PC-9 (cell line): ENCODE measurements at regions not wholly inside any gene's neighbourhood (a gene's known extent, or its start where the extent isn't known, plus 50 kb on each side); places are given as distances from the start of the nearest gene placed in this dataset.

Source experiments
- BruUV-seq: library from RNA; stranded (reverse); fragments of 400-500 nt; replicated peaks from 2 replicates; lab custom pipeline; 2021; lab: Mats Ljungman, UMichigan
- CTCF ChIA-PET: fragments of 300-600 bp; sonication (Branson Sonifier 250); formaldehyde crosslinking; loops from one replicate; lab custom pipeline; 2022; ENCODE audit warnings: antibody characterized with exemption; lab: Charles Lee
- POLR2A ChIA-PET: fragments of 300-600 bp; sonication (Branson Sonifier 250); formaldehyde crosslinking; loops from one replicate; lab custom pipeline; 2022; ENCODE audit warnings: antibody characterized with exemption; ENCODE audit not compliant: unreplicated experiment; lab: Charles Lee
- DNase-seq, 2 experiments: peaks; one replicate each; pipeline versions ENCODE4 v3.0.0 to v3.0.0-alpha.2; 2015 to 2022; ENCODE audit warnings: mixed read lengths in 1 of 2
- H2AFZ ChIP-seq: fragments of 200-600 bp; sonication (generic); 2 replicates; pipeline ENCODE4 v1.8.1; 2017; ENCODE audit warnings: antibody characterized with exemption
- H3F3A ChIP-seq: fragments of 200-600 bp; sonication (generic); 2 replicates; pipeline ENCODE4 v1.8.1; 2017; ENCODE audit warnings: antibody characterized with exemption, mild to moderate bottlenecking, low read depth; ENCODE audit not compliant: insufficient read depth
- H3K27ac ChIP-seq: fragments of 200-600 bp; sonication (generic); 2 replicates; pipeline ENCODE4 v1.6.1; 2016; ENCODE audit warnings: mixed run types
- H3K27me3 ChIP-seq: fragments of 200-600 bp; sonication (generic); 2 replicates; pipeline ENCODE4 v1.6.1; 2016; ENCODE audit warnings: low read depth, mixed run types; ENCODE audit not compliant: insufficient read depth
- H3K36me3 ChIP-seq: fragments of 200-600 bp; sonication (generic); 2 replicates; pipeline ENCODE4 v1.6.1; 2016; ENCODE audit warnings: low read depth, mixed run types
- H3K4me1 ChIP-seq: fragments of 200-600 bp; sonication (generic); replicated peaks from 2 replicates; pipeline ENCODE4 v1.6.1; 2016; ENCODE audit warnings: mixed run types; ENCODE audit not compliant: insufficient read depth
- H3K4me2 ChIP-seq: fragments of 200-600 bp; sonication (generic); 2 replicates; pipeline ENCODE4 v1.6.1; 2017; ENCODE audit warnings: mixed run types
- H3K4me3 ChIP-seq: fragments of 200-600 bp; sonication (generic); 2 replicates; pipeline ENCODE4 v1.6.1; 2016; ENCODE audit warnings: mixed run types
- H3K79me2 ChIP-seq: fragments of 200-600 bp; sonication (generic); 2 replicates; pipeline ENCODE4 v1.6.1; 2017; ENCODE audit warnings: low read depth, mixed run types
- H3K9me2 ChIP-seq: fragments of 200-600 bp; sonication (generic); 2 replicates; pipeline ENCODE4 v1.8.1; 2017; ENCODE audit warnings: mild to moderate bottlenecking; ENCODE audit not compliant: insufficient read depth
- H3K9me3 ChIP-seq: fragments of 200-600 bp; sonication (generic); 2 replicates; pipeline ENCODE4 v1.8.1; 2016; ENCODE audit warnings: low read depth; ENCODE audit not compliant: insufficient read depth
- H4K20me1 ChIP-seq: fragments of 200-600 bp; sonication (generic); 2 replicates; pipeline ENCODE4 v1.8.1; 2017; ENCODE audit not compliant: insufficient read depth
- EZH2 ChIP-seq: fragments of 200-600 bp; sonication (generic); IDR thresholded peaks from 2 replicates; pipeline ENCODE4 v1.8.0; 2017; ENCODE audit warnings: antibody characterized with exemption, low read depth
- intact Hi-C: fragments of 100-400 bp; cut with micrococcal nuclease; formaldehyde crosslinking; loops from one replicate; pipeline ENCODE4 v1.10.0; 2022; ENCODE audit not compliant: unreplicated experiment
- TF ChIP-seq, protein P1 (sequence below): fragments of 200-600 bp; sonication (generic); conservative IDR thresholded peaks from 2 replicates; pipeline ENCODE4 v1.6.1; 2017; ENCODE audit warnings: mixed run types, antibody characterized with exemption, mild to moderate bottlenecking, moderate library complexity

DNA sequence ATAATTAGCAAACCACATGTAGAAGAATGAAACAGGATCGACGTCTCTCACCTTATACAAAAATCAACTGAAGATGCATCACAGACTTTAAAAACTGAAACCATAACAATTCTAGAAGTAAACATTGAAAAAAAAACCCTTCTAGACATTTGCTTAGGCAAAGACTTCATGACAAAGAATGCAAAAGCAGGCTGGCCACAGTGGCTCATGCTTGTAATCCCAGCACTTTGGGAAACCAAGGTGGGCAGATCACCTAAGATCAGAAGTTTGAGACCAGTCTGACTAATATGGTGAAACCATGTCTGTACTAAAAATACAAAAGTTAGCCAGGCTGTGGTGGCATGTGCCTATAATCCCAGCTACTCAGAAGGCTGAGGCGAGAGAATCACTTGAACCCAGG lies 1351.7 kb downstream of the MRPL39 start:
- Histone ChIP-seq H3K4me3 (no peak overlapping the region), H3K9me2 (no peaks in the 10 kb centered on the region), H3K9me3 (no peaks in the 10 kb centered on the region), H2AFZ (no peak overlapping the region), H3F3A (no peaks in the 10 kb centered on the region), H3K36me3 (no peaks in the 10 kb centered on the region), H3K4me2 (no peak overlapping the region), H3K27me3 (no peaks in the 10 kb centered on the region), H3K79me2 (no peaks in the 10 kb centered on the region), H3K4me1 (no peaks in the 10 kb centered on the region), H3K27ac (no peak overlapping the region), H4K20me1 (no peaks in the 10 kb centered on the region)
- CTCF ChIA-PET: no interaction called here
- no TSS peak for BruUV-seq
- TF ChIP-seq EZH2: no peak
- TF ChIP-seq, protein P1, sequence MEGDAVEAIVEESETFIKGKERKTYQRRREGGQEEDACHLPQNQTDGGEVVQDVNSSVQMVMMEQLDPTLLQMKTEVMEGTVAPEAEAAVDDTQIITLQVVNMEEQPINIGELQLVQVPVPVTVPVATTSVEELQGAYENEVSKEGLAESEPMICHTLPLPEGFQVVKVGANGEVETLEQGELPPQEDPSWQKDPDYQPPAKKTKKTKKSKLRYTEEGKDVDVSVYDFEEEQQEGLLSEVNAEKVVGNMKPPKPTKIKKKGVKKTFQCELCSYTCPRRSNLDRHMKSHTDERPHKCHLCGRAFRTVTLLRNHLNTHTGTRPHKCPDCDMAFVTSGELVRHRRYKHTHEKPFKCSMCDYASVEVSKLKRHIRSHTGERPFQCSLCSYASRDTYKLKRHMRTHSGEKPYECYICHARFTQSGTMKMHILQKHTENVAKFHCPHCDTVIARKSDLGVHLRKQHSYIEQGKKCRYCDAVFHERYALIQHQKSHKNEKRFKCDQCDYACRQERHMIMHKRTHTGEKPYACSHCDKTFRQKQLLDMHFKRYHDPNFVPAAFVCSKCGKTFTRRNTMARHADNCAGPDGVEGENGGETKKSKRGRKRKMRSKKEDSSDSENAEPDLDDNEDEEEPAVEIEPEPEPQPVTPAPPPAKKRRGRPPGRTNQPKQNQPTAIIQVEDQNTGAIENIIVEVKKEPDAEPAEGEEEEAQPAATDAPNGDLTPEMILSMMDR: no peak
- POLR2A ChIA-PET: no interaction called here
- intact Hi-C loops: no loop called here
- no peak for DNase-seq

DNA sequence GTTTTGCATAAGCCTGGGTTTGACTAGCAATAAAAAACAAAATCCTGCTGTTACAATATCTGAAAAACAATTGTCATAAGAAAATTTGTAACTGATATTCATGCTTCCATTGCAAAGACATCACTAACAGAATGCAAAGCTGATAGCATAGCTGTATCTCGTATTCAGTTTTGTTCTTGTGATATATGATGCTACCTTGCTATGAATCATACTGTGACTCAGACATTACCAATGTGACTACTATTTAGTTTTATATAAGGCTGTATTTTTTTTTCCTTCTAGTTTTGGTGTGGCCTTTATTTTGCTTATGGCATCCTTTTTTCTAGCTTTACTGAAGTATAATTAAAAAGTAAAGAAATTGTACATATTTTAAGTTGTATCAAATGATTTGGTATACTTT lies 1381.8 kb downstream of the MRPL39 start:
- TF ChIP-seq EZH2: no peak
- TF ChIP-seq, protein P1: no peak
- H3K4me3 ChIP-seq: no peak overlapping the region
- peak in 1 of 2 experiments; percentile 37 for DNase-seq
- no peak overlapping the region for H3K4me2 ChIP-seq
- H3F3A ChIP-seq: no peaks in the 10 kb centered on the region
- H2AFZ ChIP-seq: no peak overlapping the region
- H3K9me3 ChIP-seq: no peaks in the 10 kb centered on the region
- H3K36me3 ChIP-seq: no peaks in the 10 kb centered on the region
- H3K79me2 ChIP-seq: no peaks in the 10 kb centered on the region
- no TSS peak for BruUV-seq
- CTCF ChIA-PET: no interaction called here
- H3K9me2 ChIP-seq: no peaks in the 10 kb centered on the region
- H4K20me1 ChIP-seq: no peaks in the 10 kb centered on the region
- POLR2A ChIA-PET: no interaction called here
- H3K27me3 ChIP-seq: no peaks in the 10 kb centered on the region
- no peak overlapping the region for H3K27ac ChIP-seq
- intact Hi-C loops: no loop called here
- no peaks in the 10 kb centered on the region for H3K4me1 ChIP-seq

DNA sequence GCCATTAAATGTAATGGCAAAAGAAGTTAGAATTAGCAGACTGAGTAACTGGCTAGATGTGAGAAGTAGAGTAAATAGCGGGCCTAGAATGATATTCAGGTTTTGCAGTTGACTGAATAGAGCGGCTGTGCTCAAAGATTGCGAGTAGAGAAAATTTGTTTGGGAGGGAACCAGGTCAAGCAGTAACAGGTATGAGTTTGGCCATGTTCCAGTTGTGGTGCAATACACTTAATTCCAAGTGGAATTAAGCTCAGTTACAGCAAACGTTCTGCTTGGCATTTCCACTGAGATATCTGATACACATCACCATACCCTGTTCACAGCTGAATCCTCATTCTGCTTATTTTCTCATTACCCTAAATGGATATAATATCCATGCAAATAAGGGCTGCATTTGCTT lies 1382.9 kb downstream of the MRPL39 start:
- H3K9me2 ChIP-seq: no peaks in the 10 kb centered on the region
- no peaks in the 10 kb centered on the region for H4K20me1 ChIP-seq
- no peaks in the 10 kb centered on the region for H3K36me3 ChIP-seq
- no peaks in the 10 kb centered on the region for H3K9me3 ChIP-seq
- no peak for DNase-seq
- no peak overlapping the region for H3K4me3 ChIP-seq
- H2AFZ ChIP-seq: no peak overlapping the region
- CTCF ChIA-PET: no interaction called here
- no TSS peak for BruUV-seq
- intact Hi-C loops: no loop called here
- POLR2A ChIA-PET: no interaction called here
- H3K4me2 ChIP-seq: no peak overlapping the region
- no peak overlapping the region for H3K27ac ChIP-seq
- TF ChIP-seq, protein P1: no peak
- no peak for TF ChIP-seq EZH2
- no peaks in the 10 kb centered on the region for H3K4me1 ChIP-seq
- no peaks in the 10 kb centered on the region for H3K27me3 ChIP-seq
- H3F3A ChIP-seq: no peaks in the 10 kb centered on the region
- H3K79me2 ChIP-seq: no peaks in the 10 kb centered on the region
